B cell (primary cell): ENCODE measurements at regions not wholly inside any gene's neighbourhood (a gene's known extent, or its start where the extent isn't known, plus 50 kb on each side); places are given as distances from the start of the nearest gene placed in this dataset.
"Not testable (repeated sequence)": the region's sequence is repeated elsewhere in the genome, so short reads cannot be mapped to it uniquely, and the experiment has no call there.

ENCODE experiments used
- ATAC-seq: fragments of 200-7000 bp; cut with Tn5 transposase; one replicate; pipeline ENCODE4 v1.10.0; 2021; ENCODE audit warnings: low read depth, mild to moderate bottlenecking, moderate number of reproducible peaks, moderate library complexity
- CTCF ChIA-PET: fragments of 350-600 bp; sonication (Branson Sonifier 250); formaldehyde crosslinking; loops from one replicate; lab custom pipeline; 2021; ENCODE audit warnings: antibody characterized with exemption, inconsistent platforms; lab: Charles Lee
- POLR2A ChIA-PET: fragments of 350-600 bp; sonication (Branson Sonifier 250); formaldehyde crosslinking; loops from one replicate; lab custom pipeline; 2021; ENCODE audit warnings: antibody characterized with exemption; lab: Charles Lee
- DNase-seq: peaks from one replicate; pipeline ENCODE4 v3.0.0; 2013
- H2AFZ ChIP-seq: 2 replicates; pipeline ENCODE4 v1.6.1; 2012; ENCODE audit warnings: mild to moderate bottlenecking, low read depth, low read length; ENCODE audit not compliant: insufficient read depth, poor library complexity, severe bottlenecking
- H3K27ac ChIP-seq, 2 donors: 1 replicate in 1 of 2; 2 replicates in 1 of 2; pipeline ENCODE4 v1.5.1; 2012 to 2013; ENCODE audit warnings: low read length in 2 of 2, mild to moderate bottlenecking in 2 of 2, moderate library complexity in 1 of 2
- H3K27me3 ChIP-seq, 4 experiments: fragments of 200-600 bp in 1 of 4; sonication (generic) in 1 of 4; replicated peaks in 1 of 4; 1 replicate in 2 of 4; 2 replicates in 2 of 4; pipeline versions ENCODE4 v1.6.1 to v1.7.0; 2013 to 2016; ENCODE audit warnings: low read length in 3 of 4, mild to moderate bottlenecking in 2 of 4, mixed read lengths in 1 of 4, moderate library complexity in 1 of 4; ENCODE audit not compliant: insufficient read depth in 4 of 4, control insufficient read depth in 3 of 4; ENCODE audit errors: control extremely low read depth in 1 of 4
- H3K36me3 ChIP-seq, 2 experiments: replicated peaks in 1 of 2; 1 replicate in 1 of 2; 2 replicates in 1 of 2; pipeline versions ENCODE4 v1.6.1 to v1.7.1; 2013; ENCODE audit warnings: low read length in 1 of 2; ENCODE audit not compliant: insufficient read depth in 2 of 2, control insufficient read depth in 1 of 2; ENCODE audit errors: control extremely low read depth in 1 of 2, extremely low read depth in 1 of 2
- H3K4me1 ChIP-seq, 2 donors: fragments of 200-600 bp in 1 of 2; sonication (generic) in 1 of 2; 1 replicate in 1 of 2; 2 replicates in 1 of 2; pipeline versions ENCODE4 v1.5.1 to v1.6.1; 2013 to 2017; ENCODE audit warnings: low read length in 2 of 2; ENCODE audit not compliant: control insufficient read depth in 2 of 2, insufficient read depth in 2 of 2
- H3K4me2 ChIP-seq: replicated peaks from 2 replicates; pipeline ENCODE3; 2012; ENCODE audit warnings: mild to moderate bottlenecking, low read depth, low read length; ENCODE audit not compliant: poor library complexity, severe bottlenecking
- H3K4me3 ChIP-seq, 5 experiments: fragments of 200-600 bp in 1 of 5; sonication (generic) in 1 of 5; 1 replicate in 3 of 5; 2 replicates in 2 of 5; pipeline versions ENCODE4 v1.5.1 to v1.7.0; 2011 to 2016; ENCODE audit warnings: low read length in 4 of 5, mild to moderate bottlenecking in 4 of 5, low read depth in 2 of 5, control low read depth in 1 of 5, moderate library complexity in 1 of 5; ENCODE audit not compliant: insufficient read depth in 1 of 5; ENCODE audit errors: control extremely low read depth in 1 of 5, extremely low read depth in 1 of 5
- H3K79me2 ChIP-seq: fragments of 200-600 bp; sonication (generic); one replicate; pipeline ENCODE4 v1.6.0; 2016; ENCODE audit warnings: low read length; ENCODE audit not compliant: control insufficient read depth, insufficient read depth
- H3K9ac ChIP-seq: fragments of 200-600 bp; sonication (generic); 2 replicates; pipeline ENCODE4 v1.6.1; 2017; ENCODE audit warnings: mild to moderate bottlenecking, low read length, moderate library complexity
- H3K9me3 ChIP-seq, 3 donors: one replicate each; pipeline versions ENCODE4 v1.6.1 to v1.7.1; 2013; ENCODE audit warnings: low read length in 2 of 3; ENCODE audit not compliant: control insufficient read depth in 2 of 3, insufficient read depth in 1 of 3; ENCODE audit errors: control extremely low read depth in 1 of 3
- H4K20me1 ChIP-seq: 2 replicates; pipeline ENCODE4 v1.6.0; 2012; ENCODE audit warnings: mild to moderate bottlenecking, low read length; ENCODE audit not compliant: insufficient read depth, control insufficient read depth, poor library complexity, severe bottlenecking
- H3K27ac Mint-ChIP-seq: one replicate; pipeline ENCODE4 v1.8.0; 2021; ENCODE audit warnings: mixed read lengths
- H3K27me3 Mint-ChIP-seq: one replicate; pipeline ENCODE4 v1.8.0; 2021; ENCODE audit warnings: mixed read lengths
- H3K4me1 Mint-ChIP-seq: one replicate; pipeline ENCODE4 v1.8.0; 2021; ENCODE audit warnings: mixed read lengths
- H3K4me3 Mint-ChIP-seq: one replicate; pipeline ENCODE4 v1.8.0; 2021; ENCODE audit warnings: mixed read lengths
- H3K9me3 Mint-ChIP-seq: one replicate; pipeline ENCODE4 v1.8.0; 2022; ENCODE audit warnings: mixed read lengths; ENCODE audit not compliant: insufficient read depth
- EZH2 ChIP-seq: IDR thresholded peaks from 2 replicates; pipeline ENCODE4 v1.6.1; 2012; ENCODE audit warnings: borderline replicate concordance, low read depth, mild to moderate bottlenecking, moderate library complexity, low read length; ENCODE audit not compliant: insufficient read depth, poor library complexity, severe bottlenecking
- WGBS: methylation state at CpG from one replicate; pipeline ENCODE4 v1.1.5; 2013; ENCODE audit warnings: missing lambda C conversion rate; ENCODE audit not compliant: insufficient coverage; 5-methylcytosine and 5-hydroxymethylcytosine counted together
- intact Hi-C: fragments of 100-400 bp; cut with micrococcal nuclease; formaldehyde crosslinking; loops from one replicate; pipeline ENCODE4 v1.10.0; 2022
- TF ChIP-seq, protein P1 (sequence below): fragments of 200-600 bp; IDR thresholded peaks from one replicate; pipeline ENCODE4 v1.8.0; 2022; ENCODE audit warnings: antibody characterized with exemption, mild to moderate bottlenecking

DNA sequence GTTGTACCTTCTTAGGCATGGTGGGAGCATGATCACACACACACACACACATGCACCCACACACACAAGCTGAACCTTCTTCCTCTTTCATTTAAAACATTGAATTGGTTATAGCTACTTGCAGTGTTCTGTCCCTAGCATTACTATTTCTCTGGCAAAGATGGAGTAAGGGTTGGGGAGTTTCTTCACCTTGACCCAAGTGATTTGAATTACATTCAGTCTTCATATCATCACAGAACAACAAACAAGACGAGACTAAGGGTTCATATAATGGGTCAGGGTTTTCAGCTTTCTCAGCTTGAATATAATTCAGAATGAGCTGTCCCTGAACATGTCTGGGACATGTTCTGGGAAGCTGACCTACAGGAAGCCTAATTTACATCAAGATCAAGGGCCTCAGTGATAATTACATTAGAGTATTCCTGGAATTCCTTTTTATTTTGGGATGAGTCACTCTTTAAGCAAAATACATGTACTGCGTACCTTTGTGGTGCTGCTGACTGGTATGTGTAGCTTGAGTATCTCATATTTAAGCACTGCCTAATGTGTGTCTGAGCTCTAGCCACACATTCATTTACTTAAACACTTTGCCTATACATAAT, 213.5 kb upstream of the TMEM229A start:
- no peaks in the 10 kb centered on the region for H3K4me1 ChIP-seq
- no peak for DNase-seq
- TF ChIP-seq, protein P1, sequence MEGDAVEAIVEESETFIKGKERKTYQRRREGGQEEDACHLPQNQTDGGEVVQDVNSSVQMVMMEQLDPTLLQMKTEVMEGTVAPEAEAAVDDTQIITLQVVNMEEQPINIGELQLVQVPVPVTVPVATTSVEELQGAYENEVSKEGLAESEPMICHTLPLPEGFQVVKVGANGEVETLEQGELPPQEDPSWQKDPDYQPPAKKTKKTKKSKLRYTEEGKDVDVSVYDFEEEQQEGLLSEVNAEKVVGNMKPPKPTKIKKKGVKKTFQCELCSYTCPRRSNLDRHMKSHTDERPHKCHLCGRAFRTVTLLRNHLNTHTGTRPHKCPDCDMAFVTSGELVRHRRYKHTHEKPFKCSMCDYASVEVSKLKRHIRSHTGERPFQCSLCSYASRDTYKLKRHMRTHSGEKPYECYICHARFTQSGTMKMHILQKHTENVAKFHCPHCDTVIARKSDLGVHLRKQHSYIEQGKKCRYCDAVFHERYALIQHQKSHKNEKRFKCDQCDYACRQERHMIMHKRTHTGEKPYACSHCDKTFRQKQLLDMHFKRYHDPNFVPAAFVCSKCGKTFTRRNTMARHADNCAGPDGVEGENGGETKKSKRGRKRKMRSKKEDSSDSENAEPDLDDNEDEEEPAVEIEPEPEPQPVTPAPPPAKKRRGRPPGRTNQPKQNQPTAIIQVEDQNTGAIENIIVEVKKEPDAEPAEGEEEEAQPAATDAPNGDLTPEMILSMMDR: no peak
- TF ChIP-seq EZH2: no peak
- no peaks in the 10 kb centered on the region for H3K9me3 ChIP-seq
- H3K27ac Mint-ChIP-seq: no peak overlapping the region
- H4K20me1 ChIP-seq: no peaks in the 10 kb centered on the region
- no peak overlapping the region for H3K4me3 ChIP-seq
- no peak overlapping the region for H3K9ac ChIP-seq
- WGBS: no CpG with 5 or more reads among the region's 2 CpGs
- no peak overlapping the region for H3K27ac ChIP-seq
- no peaks in the 10 kb centered on the region for H3K27me3 ChIP-seq
- no peaks in the 10 kb centered on the region for H3K4me1 Mint-ChIP-seq
- no peaks in the 10 kb centered on the region for H3K36me3 ChIP-seq
- H3K27me3 Mint-ChIP-seq: no peaks in the 10 kb centered on the region
- no peak overlapping the region for H2AFZ ChIP-seq
- no peak overlapping the region for H3K4me2 ChIP-seq
- ATAC-seq: no peak
- ChIA-PET POLR2A (no interaction called here), CTCF (no interaction called here)
- intact Hi-C loops: no loop called here
- no peaks in the 10 kb centered on the region for H3K79me2 ChIP-seq
- peaks cover 2% of the 10 kb centered on the region for H3K9me3 Mint-ChIP-seq
- H3K4me3 Mint-ChIP-seq: no peak overlapping the region

DNA sequence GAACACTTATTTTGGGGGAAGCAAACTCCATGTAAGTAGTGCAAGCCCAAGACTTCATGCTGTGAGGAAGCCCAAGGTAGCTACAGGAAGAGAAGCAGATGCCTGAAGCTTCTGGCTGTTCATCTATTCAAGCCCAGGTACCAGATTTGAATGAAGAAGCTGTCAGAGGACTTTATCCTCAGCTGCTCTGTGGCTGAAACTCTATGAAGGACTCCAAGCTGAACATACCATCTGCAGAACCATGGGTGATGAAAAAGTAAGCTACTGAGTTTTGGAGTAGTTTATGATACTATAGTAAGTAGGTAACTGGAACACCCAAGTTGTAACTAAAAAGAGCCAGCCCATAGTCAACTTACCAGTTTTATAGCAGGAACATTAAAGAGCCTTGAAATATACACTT, 211.6 kb upstream of the TMEM229A start:
- H3K9me3 Mint-ChIP-seq, H3K4me1 Mint-ChIP-seq, H3K27me3 Mint-ChIP-seq, ATAC-seq, H3K4me3 Mint-ChIP-seq, DNase-seq, H3K4me3 ChIP-seq, H3K79me2 ChIP-seq, CTCF ChIA-PET, H3K9me3 ChIP-seq, H3K27me3 ChIP-seq, POLR2A ChIA-PET, H2AFZ ChIP-seq, H3K4me1 ChIP-seq, H3K27ac ChIP-seq, H3K4me2 ChIP-seq, H3K9ac ChIP-seq, H4K20me1 ChIP-seq, H3K27ac Mint-ChIP-seq, intact Hi-C loops, H3K36me3 ChIP-seq: not testable (repeated sequence)
